ENCODE measurements at regions not wholly inside any gene's neighbourhood (a gene's known extent, or its start where the extent isn't known, plus 50 kb on each side); places are given as distances from the start of the nearest gene placed in this dataset.

- RAD21 ChIA-PET (ENCODE audit: low non-redundant PET in 1 of 2, low total read pairs in 2 of 2, uncharacterized antibody in 2 of 2, unreplicated experiment in 2 of 2) = no interaction called here
- CTCF ChIA-PET = no interaction called here
- BruUV-seq (replicated peaks) = no TSS peak
- Histone ChIP-seq H4K20me1 (ENCODE audit: insufficient read depth) (no peaks in the 10 kb centered on the region), H3K36me3 (ENCODE audit: control insufficient read depth in 1 of 2, insufficient read depth in 2 of 2, low read length in 2 of 2) (no peaks in the 10 kb centered on the region), H3K27ac (ENCODE audit: low read depth, low read length) (no peak overlapping the region), H3K4me2 (ENCODE audit: low read length) (no peak overlapping the region), H3K4me3 (replicated peaks in 1 of 2; ENCODE audit: low read depth in 1 of 2, low read length in 2 of 2) (no peak overlapping the region), H3K27me3 (ENCODE audit: insufficient read depth, low read length) (no peaks in the 10 kb centered on the region), H3K9me3 (ENCODE audit: control insufficient read depth in 1 of 2, insufficient read depth in 1 of 2, low read depth in 1 of 2, low read length in 2 of 2) (peaks cover 0 to 5% of the 10 kb centered on the region in 2 experiments; a peak in 2 of 4 replicates), H3K79me2 (ENCODE audit: insufficient read depth, low read length) (no peaks in the 10 kb centered on the region), H3K9ac (ENCODE audit: low read length) (no peak overlapping the region), H3K9me2 (ENCODE audit: insufficient read depth) (no peaks in the 10 kb centered on the region), H2AFZ (ENCODE audit: low read depth, low read length, poor library complexity, severe bottlenecking) (no peak overlapping the region), H3K4me1 (ENCODE audit: control insufficient read depth in 1 of 2, insufficient read depth in 2 of 2, low read length in 2 of 2) (no peaks in the 10 kb centered on the region)
- TF ChIP-seq REST (IDR thresholded peaks at IDR 0.05; ENCODE audit: low read depth) (no peak), CBX3 (IDR thresholded peaks at IDR 0.05; ENCODE audit: low read depth) (no peak), EZH2 (IDR thresholded peaks at IDR 0.05) (no peak)
- ATAC-seq = no peak
- POLR2A ChIA-PET = no interaction called here
- no peak for DNase-seq (ENCODE audit: low read depth, low spot score)
- intact Hi-C loops (cut with micrococcal nuclease) = no loop called here
These were observed 698.4 kb downstream of the DNAH5 start for GRCh38 chr5:13246053-13246452.

GRCh38 chr5:13244151-13244550, 700.3 kb downstream of the DNAH5 start:
- Histone ChIP-seq H4K20me1 (ENCODE audit: insufficient read depth) (no peaks in the 10 kb centered on the region), H3K9me2 (ENCODE audit: insufficient read depth) (no peaks in the 10 kb centered on the region)
- no peak for TF ChIP-seq RAD21 (IDR thresholded peaks at IDR 0.05; ENCODE audit: low read depth)
- no peak for TF ChIP-seq CBX3 (IDR thresholded peaks at IDR 0.05; ENCODE audit: low read depth)
- no peak for TF ChIP-seq JUND (IDR thresholded peaks at IDR 0.05)
- no peak for TF ChIP-seq CTCF (IDR thresholded peaks at IDR 0.05 in 2 of 3, conservative IDR thresholded peaks at IDR 0.05 in 1 of 3; ENCODE audit: borderline replicate concordance in 1 of 3, insufficient read depth in 1 of 3, low read depth in 2 of 3, low read length in 2 of 3)

More at GRCh38 chr5:13244151-13244550, 700.3 kb downstream of the DNAH5 start:
- RAD21 ChIA-PET (ENCODE audit: low non-redundant PET in 1 of 2, low total read pairs in 2 of 2, uncharacterized antibody in 2 of 2, unreplicated experiment in 2 of 2) = no interaction called here
- ATAC-seq (no peak), DNase-seq (ENCODE audit: low read depth, low spot score) (no peak)
- BruUV-seq (replicated peaks) = no TSS peak
- no peak overlapping the region for H3K9ac ChIP-seq (ENCODE audit: low read length)
- no peak overlapping the region for H3K4me2 ChIP-seq (ENCODE audit: low read length)
- H3K4me3 ChIP-seq (replicated peaks in 1 of 2; ENCODE audit: low read depth in 1 of 2, low read length in 2 of 2) = no peak overlapping the region
- intact Hi-C loops (cut with micrococcal nuclease) = no loop called here
- no peak overlapping the region for H2AFZ ChIP-seq (ENCODE audit: low read depth, low read length, poor library complexity, severe bottlenecking)
- H3K79me2 ChIP-seq (ENCODE audit: insufficient read depth, low read length) = no peaks in the 10 kb centered on the region
- POLR2A ChIA-PET = no interaction called here
- H3K4me1 ChIP-seq (ENCODE audit: control insufficient read depth in 1 of 2, insufficient read depth in 2 of 2, low read length in 2 of 2) = no peaks in the 10 kb centered on the region
- no peaks in the 10 kb centered on the region for H3K36me3 ChIP-seq (ENCODE audit: control insufficient read depth in 1 of 2, insufficient read depth in 2 of 2, low read length in 2 of 2)
- H3K9me3 ChIP-seq (ENCODE audit: control insufficient read depth in 1 of 2, insufficient read depth in 1 of 2, low read depth in 1 of 2, low read length in 2 of 2) = peaks cover 3 to 5% of the 10 kb centered on the region in 2 experiments; a peak in 2 of 4 replicates
- no peak overlapping the region for H3K27ac ChIP-seq (ENCODE audit: low read depth, low read length)
- no peaks in the 10 kb centered on the region for H3K27me3 ChIP-seq (ENCODE audit: insufficient read depth, low read length)
- CTCF ChIA-PET = no interaction called here

Measured in HCT116 (cell line).